ENCODE measurements at regions not wholly inside any gene's neighbourhood (a gene's known extent, or its start where the extent isn't known, plus 50 kb on each side); places are given as distances from the start of the nearest gene placed in this dataset.

DNA sequence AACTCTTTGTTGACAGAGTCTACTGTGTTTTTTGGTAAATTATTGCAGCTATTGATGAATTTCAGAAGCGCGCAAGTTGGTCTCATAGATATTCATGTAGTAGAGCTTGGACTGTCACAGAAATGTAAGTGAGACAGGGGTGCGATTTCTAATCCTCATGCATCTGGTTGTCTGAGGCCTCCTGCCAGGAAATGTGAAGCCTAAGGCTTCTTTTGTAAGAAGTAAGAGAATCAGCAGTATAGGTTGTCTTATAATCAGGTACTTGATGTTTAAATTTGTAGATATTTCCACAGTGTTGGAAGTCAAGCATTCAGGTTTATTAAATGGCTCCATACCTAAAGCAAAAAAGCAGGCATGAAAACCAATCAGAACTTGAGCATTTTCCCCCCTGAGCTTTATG lies 332.9 kb upstream of the FMN2 start:
- no peaks in the 10 kb centered on the region for H4K20me1 ChIP-seq (ENCODE audit: insufficient read depth, low read length)
- no peaks in the 10 kb centered on the region for H3K4me1 ChIP-seq (ENCODE audit: insufficient read depth, low read length, poor library complexity, severe bottlenecking)
- no TSS peak for BruUV-seq (replicated peaks)
- H3K79me2 ChIP-seq (ENCODE audit: insufficient read depth, low read depth, low read length), result no peaks in the 10 kb centered on the region
- intact Hi-C loops (cut with micrococcal nuclease; ENCODE audit: unreplicated experiment), result no loop called here
- TF ChIP-seq, protein P1, sequence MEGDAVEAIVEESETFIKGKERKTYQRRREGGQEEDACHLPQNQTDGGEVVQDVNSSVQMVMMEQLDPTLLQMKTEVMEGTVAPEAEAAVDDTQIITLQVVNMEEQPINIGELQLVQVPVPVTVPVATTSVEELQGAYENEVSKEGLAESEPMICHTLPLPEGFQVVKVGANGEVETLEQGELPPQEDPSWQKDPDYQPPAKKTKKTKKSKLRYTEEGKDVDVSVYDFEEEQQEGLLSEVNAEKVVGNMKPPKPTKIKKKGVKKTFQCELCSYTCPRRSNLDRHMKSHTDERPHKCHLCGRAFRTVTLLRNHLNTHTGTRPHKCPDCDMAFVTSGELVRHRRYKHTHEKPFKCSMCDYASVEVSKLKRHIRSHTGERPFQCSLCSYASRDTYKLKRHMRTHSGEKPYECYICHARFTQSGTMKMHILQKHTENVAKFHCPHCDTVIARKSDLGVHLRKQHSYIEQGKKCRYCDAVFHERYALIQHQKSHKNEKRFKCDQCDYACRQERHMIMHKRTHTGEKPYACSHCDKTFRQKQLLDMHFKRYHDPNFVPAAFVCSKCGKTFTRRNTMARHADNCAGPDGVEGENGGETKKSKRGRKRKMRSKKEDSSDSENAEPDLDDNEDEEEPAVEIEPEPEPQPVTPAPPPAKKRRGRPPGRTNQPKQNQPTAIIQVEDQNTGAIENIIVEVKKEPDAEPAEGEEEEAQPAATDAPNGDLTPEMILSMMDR (conservative IDR thresholded peaks at IDR 0.05; ENCODE audit: low read length), result no peak
- TF ChIP-seq EZH2phosphoT487 (IDR thresholded peaks at IDR 0.05; ENCODE audit: borderline replicate concordance, low read depth, low read length), result no peak
- no peak overlapping the region for H3K4me2 ChIP-seq (ENCODE audit: low read length)
- no peaks in the 10 kb centered on the region; the same call in 1 of the 2 replicates for H3K9me3 ChIP-seq (ENCODE audit: low read length)
- no peaks in the 10 kb centered on the region for H3K9me2 ChIP-seq (ENCODE audit: insufficient read depth, low read length)
- no peak overlapping the region for H3K4me3 ChIP-seq (ENCODE audit: low read depth, low read length, poor library complexity, severe bottlenecking)
- CTCF ChIA-PET (ENCODE audit: unreplicated experiment), result no interaction called here
- POLR2A ChIA-PET, result interaction anchor here (0.7 kb wide), 1 partner anchor 806 kb away, joined by 5 read pairs; no protein-coding TSS in a partner anchor
- no peak overlapping the region for H2AFZ ChIP-seq (ENCODE audit: low read length)
- no peaks in the 10 kb centered on the region for H3K36me3 ChIP-seq (ENCODE audit: insufficient read depth, low read length)
- no peak overlapping the region for H3K27ac ChIP-seq (ENCODE audit: low read depth, low read length, poor library complexity, severe bottlenecking)
- DNase-seq (ENCODE audit: low spot score), result no peak

DNA sequence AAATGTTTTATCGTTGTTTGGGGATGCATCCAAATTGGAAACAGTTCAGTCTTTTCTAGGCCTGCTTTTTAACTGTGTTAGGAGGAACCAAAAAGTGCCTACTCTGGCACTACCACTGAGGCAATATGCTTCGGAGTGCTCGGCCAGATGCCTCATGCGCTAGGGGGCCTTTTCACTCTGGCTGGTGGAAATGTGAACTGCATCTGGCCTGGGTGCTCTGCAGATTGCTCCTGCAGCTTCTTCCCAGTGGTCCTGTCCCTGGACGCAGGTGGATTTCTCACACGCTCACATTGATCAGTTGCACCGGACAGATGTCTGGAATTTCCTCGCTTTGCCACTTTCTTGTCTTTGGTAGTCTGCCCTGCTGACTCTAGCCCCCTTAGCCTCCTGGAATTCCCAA lies 330.2 kb upstream of the FMN2 start:
- Histone ChIP-seq H3K4me1 (ENCODE audit: insufficient read depth, low read length, poor library complexity, severe bottlenecking) (no peaks in the 10 kb centered on the region), H4K20me1 (ENCODE audit: insufficient read depth, low read length) (no peaks in the 10 kb centered on the region), H3K4me2 (ENCODE audit: low read length) (no peak overlapping the region), H3K9me3 (ENCODE audit: low read length) (no peaks in the 10 kb centered on the region; the same call in 1 of the 2 replicates), H3K27ac (ENCODE audit: low read depth, low read length, poor library complexity, severe bottlenecking) (no peak overlapping the region), H3K79me2 (ENCODE audit: insufficient read depth, low read depth, low read length) (no peaks in the 10 kb centered on the region), H2AFZ (ENCODE audit: low read length) (no peak overlapping the region), H3K9me2 (ENCODE audit: insufficient read depth, low read length) (no peaks in the 10 kb centered on the region), H3K4me3 (ENCODE audit: low read depth, low read length, poor library complexity, severe bottlenecking) (no peak overlapping the region), H3K36me3 (ENCODE audit: insufficient read depth, low read length) (no peaks in the 10 kb centered on the region)
- TF ChIP-seq, protein P1 (conservative IDR thresholded peaks at IDR 0.05; ENCODE audit: low read length), result no peak
- no peak for TF ChIP-seq EZH2phosphoT487 (IDR thresholded peaks at IDR 0.05; ENCODE audit: borderline replicate concordance, low read depth, low read length)
- CTCF ChIA-PET (ENCODE audit: unreplicated experiment), result no interaction called here
- no TSS peak for BruUV-seq (replicated peaks)
- no peak for DNase-seq (ENCODE audit: low spot score)
- intact Hi-C loops (cut with micrococcal nuclease; ENCODE audit: unreplicated experiment), result no loop called here
- POLR2A ChIA-PET, result no interaction called here

DNA sequence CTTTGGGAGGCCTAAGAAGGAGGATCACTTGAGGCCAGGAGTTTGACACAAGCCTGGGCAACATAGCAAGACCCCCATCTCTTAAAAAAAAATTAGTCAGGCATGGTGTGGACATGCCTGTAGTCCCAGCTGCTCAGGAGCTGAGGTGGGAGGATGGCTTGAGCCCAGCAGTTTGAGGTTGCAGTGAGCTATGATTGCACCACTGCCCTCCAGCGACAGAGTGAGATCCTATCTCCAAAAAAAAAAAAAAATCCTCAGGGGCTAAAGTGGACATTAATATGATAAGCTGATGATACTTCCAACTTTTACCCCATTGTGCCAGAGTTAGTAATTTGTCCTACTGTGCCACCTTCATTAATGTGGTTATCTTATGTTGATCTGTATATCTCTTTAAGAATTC lies 327.8 kb upstream of the FMN2 start:
- no peaks in the 10 kb centered on the region for H3K9me2 ChIP-seq (ENCODE audit: insufficient read depth, low read length)
- H3K36me3 ChIP-seq (ENCODE audit: insufficient read depth, low read length), result no peaks in the 10 kb centered on the region
- no peak overlapping the region for H3K27ac ChIP-seq (ENCODE audit: low read depth, low read length, poor library complexity, severe bottlenecking)
- no peak overlapping the region for H2AFZ ChIP-seq (ENCODE audit: low read length)
- intact Hi-C loops (cut with micrococcal nuclease; ENCODE audit: unreplicated experiment), result no loop called here
- H3K4me1 ChIP-seq (ENCODE audit: insufficient read depth, low read length, poor library complexity, severe bottlenecking), result no peaks in the 10 kb centered on the region
- ChIA-PET POLR2A (interaction anchor here (0.6 kb wide), 1 partner anchor 11 kb away, joined by 3 read pairs; no protein-coding TSS in a partner anchor), CTCF (ENCODE audit: unreplicated experiment) (no interaction called here)
- H3K4me2 ChIP-seq (ENCODE audit: low read length), result no peak overlapping the region
- no peaks in the 10 kb centered on the region for H3K9me3 ChIP-seq (ENCODE audit: low read length)
- H3K79me2 ChIP-seq (ENCODE audit: insufficient read depth, low read depth, low read length), result no peaks in the 10 kb centered on the region
- H3K4me3 ChIP-seq (ENCODE audit: low read depth, low read length, poor library complexity, severe bottlenecking), result no peak overlapping the region
- H4K20me1 ChIP-seq (ENCODE audit: insufficient read depth, low read length), result no peaks in the 10 kb centered on the region
- TF ChIP-seq, protein P1 (conservative IDR thresholded peaks at IDR 0.05; ENCODE audit: low read length), result no peak
- no peak for TF ChIP-seq EZH2phosphoT487 (IDR thresholded peaks at IDR 0.05; ENCODE audit: borderline replicate concordance, low read depth, low read length)
- BruUV-seq (replicated peaks), result no TSS peak
- DNase-seq (ENCODE audit: low spot score), result no peak

Data from OCI-LY7 (cell line).